Liver (tissue), 8 donors: ENCODE measurements at regions not wholly inside any gene's neighbourhood (a gene's known extent, or its start where the extent isn't known, plus 50 kb on each side); places are given as distances from the start of the nearest gene placed in this dataset.

Source experiments
- DNase-seq: peaks from one replicate; pipeline ENCODE4 v3.0.0-alpha.2; 2017; ENCODE audit warnings: low spot score
- H3K27ac ChIP-seq, 2 donors: one replicate each; pipeline ENCODE4 v1.7.0; 2013; ENCODE audit warnings: inconsistent platforms in 2 of 2, low read length in 2 of 2, control low read depth in 1 of 2, low read depth in 1 of 2, mild to moderate bottlenecking in 1 of 2
- H3K27me3 ChIP-seq, 4 donors: one replicate each; pipeline versions ENCODE4 v1.6.1 to v1.7.0; 2013; ENCODE audit warnings: low read length in 3 of 4, inconsistent platforms in 1 of 4, mild to moderate bottlenecking in 1 of 4, moderate library complexity in 1 of 4; ENCODE audit not compliant: control insufficient read depth in 4 of 4, insufficient read depth in 4 of 4
- H3K36me3 ChIP-seq, 4 donors: one replicate each; pipeline versions ENCODE4 v1.6.1 to v1.7.0; 2013; ENCODE audit warnings: low read length in 3 of 4, mild to moderate bottlenecking in 3 of 4, low read depth in 1 of 4, moderate library complexity in 1 of 4; ENCODE audit not compliant: control insufficient read depth in 4 of 4, insufficient read depth in 3 of 4
- H3K4me1 ChIP-seq, 4 donors: one replicate each; pipeline versions ENCODE4 v1.6.1 to v1.7.0; 2013; ENCODE audit warnings: low read length in 3 of 4, mild to moderate bottlenecking in 3 of 4, moderate library complexity in 1 of 4; ENCODE audit not compliant: control insufficient read depth in 4 of 4, insufficient read depth in 4 of 4
- H3K4me3 ChIP-seq, 3 donors: one replicate each; pipeline versions ENCODE4 v1.6.1 to v1.7.0; 2013; ENCODE audit warnings: low read length in 3 of 3, control low read depth in 1 of 3, low read depth in 1 of 3, mild to moderate bottlenecking in 1 of 3
- H3K9ac ChIP-seq, 2 donors: one replicate each; pipeline ENCODE4 v1.7.0; 2013; ENCODE audit warnings: low read length in 2 of 2, mild to moderate bottlenecking in 2 of 2, moderate library complexity in 2 of 2, control low read depth in 1 of 2, low read depth in 1 of 2
- H3K9me3 ChIP-seq, 4 donors: one replicate each; pipeline versions ENCODE4 v1.6.1 to v1.7.0; 2013; ENCODE audit warnings: low read length in 3 of 4; ENCODE audit not compliant: control insufficient read depth in 4 of 4
- FOXA1 ChIP-seq: IDR thresholded peaks from 2 replicates; pipeline ENCODE4 v1.6.1; 2016; ENCODE audit warnings: antibody characterized with exemption
- FOXA2 ChIP-seq: IDR thresholded peaks from 2 replicates; pipeline ENCODE4 v1.6.1; 2016; ENCODE audit warnings: antibody characterized with exemption
- GABPA ChIP-seq, 2 donors: IDR thresholded peaks in 1 of 2; conservative IDR thresholded peaks in 1 of 2; 2 replicates each; pipeline ENCODE4 v1.6.1; 2016; ENCODE audit warnings: antibody characterized with exemption in 2 of 2, mild to moderate bottlenecking in 1 of 2, moderate library complexity in 1 of 2
- HNF4A ChIP-seq, 2 donors: conservative IDR thresholded peaks; 2 replicates each; pipeline ENCODE4 v1.6.1; 2016; ENCODE audit warnings: antibody characterized with exemption in 2 of 2, mild to moderate bottlenecking in 2 of 2
- JUND ChIP-seq, 2 donors: IDR thresholded peaks; 2 replicates each; pipeline ENCODE4 v1.6.1; 2016; ENCODE audit warnings: antibody characterized with exemption in 2 of 2
- NR2F2 ChIP-seq: IDR thresholded peaks from 2 replicates; pipeline ENCODE4 v1.6.1; 2016; ENCODE audit warnings: antibody characterized with exemption
- RAD21 ChIP-seq, 2 donors: IDR thresholded peaks; 2 replicates each; pipeline ENCODE4 v1.6.1; 2016; ENCODE audit warnings: antibody characterized with exemption in 2 of 2, mild to moderate bottlenecking in 2 of 2
- RXRA ChIP-seq, 2 donors: IDR thresholded peaks; 2 replicates each; pipeline ENCODE4 v1.6.1; 2017 to 2018; ENCODE audit warnings: antibody characterized with exemption in 2 of 2, mild to moderate bottlenecking in 1 of 2
- TAF1 ChIP-seq: conservative IDR thresholded peaks from 2 replicates; pipeline ENCODE4 v1.6.1; 2016; ENCODE audit warnings: antibody characterized with exemption, mild to moderate bottlenecking
- WGBS: extraction: QIAGEN DNeasy Blood & Tissue Kit; methylation state at CpG from one replicate; pipeline ENCODE4 v1.1.7; 2013; 5-methylcytosine and 5-hydroxymethylcytosine counted together
- TF ChIP-seq, protein P1 (sequence below): IDR thresholded peaks from 2 replicates; pipeline ENCODE4 v1.6.1; 2016; ENCODE audit warnings: antibody characterized with exemption
- TF ChIP-seq, protein P2 (sequence below): IDR thresholded peaks from 2 replicates; pipeline ENCODE4 v1.6.1; 2016; ENCODE audit warnings: antibody characterized with exemption, mild to moderate bottlenecking
- TF ChIP-seq, protein P3 (sequence below): fragments of 150-350 bp; IDR thresholded peaks from 2 replicates; pipeline ENCODE4 v1.5.1; 2017; ENCODE audit warnings: improper control_type of control experiment, low read depth, low read length; ENCODE audit not compliant: missing input control
- donor health status: healthy.
- donor health status: healthy.
- donor health status: healthy.
- donor health status: healthy.
- donor health status: healthy.

- no peak for DNase-seq
- no peak overlapping the region for H3K9ac ChIP-seq
- H3K9me3 ChIP-seq, result no peaks in the 10 kb centered on the region
- H3K27ac ChIP-seq, result no peak overlapping the region
- no peak for TF ChIP-seq RAD21 (IDR thresholded peaks at IDR 0.05)
- H3K4me1 ChIP-seq, result no peaks in the 10 kb centered on the region
- H3K27me3 ChIP-seq, result no peaks in the 10 kb centered on the region
- H3K4me3 ChIP-seq, result no peak overlapping the region
- 90% methylated on average over 2 of the region's 2 CpGs for WGBS
- no peaks in the 10 kb centered on the region for H3K36me3 ChIP-seq
These were observed 133.8 kb downstream of the TTC6 start for GRCh38 chr14:37729218-37729617.

- H3K36me3 ChIP-seq, result no peaks in the 10 kb centered on the region
- no peak overlapping the region for H3K4me3 ChIP-seq
- no peak overlapping the region for H3K27ac ChIP-seq
- no peak overlapping the region for H3K9ac ChIP-seq
- TF ChIP-seq NR2F2, result no peak
- no peak for TF ChIP-seq HNF4A (conservative IDR thresholded peaks at IDR 0.05)
- TF ChIP-seq, protein P1, sequence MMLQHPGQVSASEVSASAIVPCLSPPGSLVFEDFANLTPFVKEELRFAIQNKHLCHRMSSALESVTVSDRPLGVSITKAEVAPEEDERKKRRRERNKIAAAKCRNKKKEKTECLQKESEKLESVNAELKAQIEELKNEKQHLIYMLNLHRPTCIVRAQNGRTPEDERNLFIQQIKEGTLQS, result no peak
- no peak for TF ChIP-seq JUND (IDR thresholded peaks at IDR 0.05)
- TF ChIP-seq FOXA2, result no peak
- no peak for TF ChIP-seq FOXA1
- TF ChIP-seq, protein P2, sequence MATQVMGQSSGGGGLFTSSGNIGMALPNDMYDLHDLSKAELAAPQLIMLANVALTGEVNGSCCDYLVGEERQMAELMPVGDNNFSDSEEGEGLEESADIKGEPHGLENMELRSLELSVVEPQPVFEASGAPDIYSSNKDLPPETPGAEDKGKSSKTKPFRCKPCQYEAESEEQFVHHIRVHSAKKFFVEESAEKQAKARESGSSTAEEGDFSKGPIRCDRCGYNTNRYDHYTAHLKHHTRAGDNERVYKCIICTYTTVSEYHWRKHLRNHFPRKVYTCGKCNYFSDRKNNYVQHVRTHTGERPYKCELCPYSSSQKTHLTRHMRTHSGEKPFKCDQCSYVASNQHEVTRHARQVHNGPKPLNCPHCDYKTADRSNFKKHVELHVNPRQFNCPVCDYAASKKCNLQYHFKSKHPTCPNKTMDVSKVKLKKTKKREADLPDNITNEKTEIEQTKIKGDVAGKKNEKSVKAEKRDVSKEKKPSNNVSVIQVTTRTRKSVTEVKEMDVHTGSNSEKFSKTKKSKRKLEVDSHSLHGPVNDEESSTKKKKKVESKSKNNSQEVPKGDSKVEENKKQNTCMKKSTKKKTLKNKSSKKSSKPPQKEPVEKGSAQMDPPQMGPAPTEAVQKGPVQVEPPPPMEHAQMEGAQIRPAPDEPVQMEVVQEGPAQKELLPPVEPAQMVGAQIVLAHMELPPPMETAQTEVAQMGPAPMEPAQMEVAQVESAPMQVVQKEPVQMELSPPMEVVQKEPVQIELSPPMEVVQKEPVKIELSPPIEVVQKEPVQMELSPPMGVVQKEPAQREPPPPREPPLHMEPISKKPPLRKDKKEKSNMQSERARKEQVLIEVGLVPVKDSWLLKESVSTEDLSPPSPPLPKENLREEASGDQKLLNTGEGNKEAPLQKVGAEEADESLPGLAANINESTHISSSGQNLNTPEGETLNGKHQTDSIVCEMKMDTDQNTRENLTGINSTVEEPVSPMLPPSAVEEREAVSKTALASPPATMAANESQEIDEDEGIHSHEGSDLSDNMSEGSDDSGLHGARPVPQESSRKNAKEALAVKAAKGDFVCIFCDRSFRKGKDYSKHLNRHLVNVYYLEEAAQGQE, result no peak
- TF ChIP-seq TAF1, result no peak
- no peaks in the 10 kb centered on the region for H3K4me1 ChIP-seq
- H3K27me3 ChIP-seq, result no peaks in the 10 kb centered on the region
- DNase-seq, result no peak
- WGBS, result 75% methylated on average over 4 of the region's 4 CpGs
- H3K9me3 ChIP-seq, result no peaks in the 10 kb centered on the region
These were observed 135.7 kb downstream of the TTC6 start for GRCh38 chr14:37731094-37731493.

DNA sequence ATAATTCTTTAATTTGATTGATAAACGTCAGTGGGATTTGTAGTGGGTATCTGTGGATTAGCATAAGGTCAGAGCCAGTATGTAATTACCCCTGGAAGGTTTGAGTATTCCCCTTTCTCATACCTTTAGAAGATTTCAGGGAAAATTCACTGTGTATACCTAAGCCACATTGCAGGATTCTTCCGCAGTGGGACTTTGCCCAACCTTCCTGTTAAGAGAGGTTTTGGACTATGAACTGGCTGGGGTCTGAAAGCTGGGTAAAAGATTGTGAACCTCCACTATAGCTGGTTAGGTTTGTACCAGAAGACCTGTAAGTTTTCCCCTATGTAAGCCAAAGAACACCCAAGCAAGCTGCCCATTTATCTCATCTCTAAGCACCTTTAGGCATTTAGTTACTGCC is 150.2 kb downstream of the TTC6 start:
- Histone ChIP-seq H3K9ac (no peak overlapping the region), H3K27me3 (no peaks in the 10 kb centered on the region), H3K4me3 (no peak overlapping the region), H3K4me1 (no peaks in the 10 kb centered on the region), H3K27ac (no peak overlapping the region), H3K36me3 (no peaks in the 10 kb centered on the region), H3K9me3 (no peaks in the 10 kb centered on the region)
- no peak for DNase-seq
- 88% methylated on average over 2 of the region's 2 CpGs for WGBS
- TF ChIP-seq, protein P3, sequence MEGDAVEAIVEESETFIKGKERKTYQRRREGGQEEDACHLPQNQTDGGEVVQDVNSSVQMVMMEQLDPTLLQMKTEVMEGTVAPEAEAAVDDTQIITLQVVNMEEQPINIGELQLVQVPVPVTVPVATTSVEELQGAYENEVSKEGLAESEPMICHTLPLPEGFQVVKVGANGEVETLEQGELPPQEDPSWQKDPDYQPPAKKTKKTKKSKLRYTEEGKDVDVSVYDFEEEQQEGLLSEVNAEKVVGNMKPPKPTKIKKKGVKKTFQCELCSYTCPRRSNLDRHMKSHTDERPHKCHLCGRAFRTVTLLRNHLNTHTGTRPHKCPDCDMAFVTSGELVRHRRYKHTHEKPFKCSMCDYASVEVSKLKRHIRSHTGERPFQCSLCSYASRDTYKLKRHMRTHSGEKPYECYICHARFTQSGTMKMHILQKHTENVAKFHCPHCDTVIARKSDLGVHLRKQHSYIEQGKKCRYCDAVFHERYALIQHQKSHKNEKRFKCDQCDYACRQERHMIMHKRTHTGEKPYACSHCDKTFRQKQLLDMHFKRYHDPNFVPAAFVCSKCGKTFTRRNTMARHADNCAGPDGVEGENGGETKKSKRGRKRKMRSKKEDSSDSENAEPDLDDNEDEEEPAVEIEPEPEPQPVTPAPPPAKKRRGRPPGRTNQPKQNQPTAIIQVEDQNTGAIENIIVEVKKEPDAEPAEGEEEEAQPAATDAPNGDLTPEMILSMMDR, result no peak
- TF ChIP-seq GABPA (IDR thresholded peaks at IDR 0.05 in 1 of 2, conservative IDR thresholded peaks at IDR 0.05 in 1 of 2) (no peak), RXRA (IDR thresholded peaks at IDR 0.05) (no peak), RAD21 (IDR thresholded peaks at IDR 0.05) (no peak), TAF1 (no peak)
- TF ChIP-seq, protein P2, result no peak
